AG10803 (cell line): ENCODE measurements at regions not wholly inside any gene's neighbourhood (a gene's known extent, or its start where the extent isn't known, plus 50 kb on each side); places are given as distances from the start of the nearest gene placed in this dataset.
A peak's percentile ranks its signal among the peaks of the same experiment; 100 is the strongest.

ENCODE experiments used
- DNase-seq: peaks from one replicate; pipeline ENCODE4 v3.0.0; 2010; ENCODE audit warnings: low read depth
- H3K4me3 ChIP-seq: 2 replicates; pipeline ENCODE4 v1.5.1; 2011; ENCODE audit warnings: mild to moderate bottlenecking, low read length, control low read depth
- TF ChIP-seq, protein P1 (sequence below): conservative IDR thresholded peaks from 2 replicates; pipeline ENCODE4 v1.5.1; 2011; ENCODE audit warnings: mild to moderate bottlenecking, low read length, control low read depth, inconsistent platforms

DNA sequence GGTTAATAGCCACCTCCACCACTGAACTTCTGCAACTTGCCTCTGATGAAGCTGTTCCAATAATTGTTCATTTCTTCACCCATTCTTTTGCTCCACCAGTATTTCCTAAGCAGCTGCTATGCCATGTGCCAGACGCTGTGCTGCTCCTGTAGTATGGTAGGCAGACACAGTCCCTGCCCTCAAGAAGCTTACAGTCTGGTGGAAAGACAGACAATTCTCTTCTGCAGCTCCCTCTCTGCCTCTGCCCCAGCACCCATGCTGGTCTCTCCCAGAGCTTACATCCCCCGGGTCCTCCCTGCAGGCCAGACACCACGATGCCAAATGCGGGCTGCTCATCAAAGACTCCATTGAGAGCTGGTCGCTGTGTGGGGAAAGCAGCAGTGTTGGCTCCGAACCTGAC, 111.6 kb upstream of the ESRRB start:
- no peak overlapping the region for H3K4me3 ChIP-seq
- TF ChIP-seq, protein P1, sequence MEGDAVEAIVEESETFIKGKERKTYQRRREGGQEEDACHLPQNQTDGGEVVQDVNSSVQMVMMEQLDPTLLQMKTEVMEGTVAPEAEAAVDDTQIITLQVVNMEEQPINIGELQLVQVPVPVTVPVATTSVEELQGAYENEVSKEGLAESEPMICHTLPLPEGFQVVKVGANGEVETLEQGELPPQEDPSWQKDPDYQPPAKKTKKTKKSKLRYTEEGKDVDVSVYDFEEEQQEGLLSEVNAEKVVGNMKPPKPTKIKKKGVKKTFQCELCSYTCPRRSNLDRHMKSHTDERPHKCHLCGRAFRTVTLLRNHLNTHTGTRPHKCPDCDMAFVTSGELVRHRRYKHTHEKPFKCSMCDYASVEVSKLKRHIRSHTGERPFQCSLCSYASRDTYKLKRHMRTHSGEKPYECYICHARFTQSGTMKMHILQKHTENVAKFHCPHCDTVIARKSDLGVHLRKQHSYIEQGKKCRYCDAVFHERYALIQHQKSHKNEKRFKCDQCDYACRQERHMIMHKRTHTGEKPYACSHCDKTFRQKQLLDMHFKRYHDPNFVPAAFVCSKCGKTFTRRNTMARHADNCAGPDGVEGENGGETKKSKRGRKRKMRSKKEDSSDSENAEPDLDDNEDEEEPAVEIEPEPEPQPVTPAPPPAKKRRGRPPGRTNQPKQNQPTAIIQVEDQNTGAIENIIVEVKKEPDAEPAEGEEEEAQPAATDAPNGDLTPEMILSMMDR, result no peak
- DNase-seq, result no peak

- peak overlapping the region; percentile 61 for H3K4me3 ChIP-seq
- TF ChIP-seq, protein P1, result peak; percentile 33
Observed at GRCh38 chr14:76267322-76268046, 108.5 kb upstream of the ESRRB start.

GRCh38 chr14:76268047-76268431, 107.9 kb upstream of the ESRRB start:
- H3K4me3 ChIP-seq, result peak overlapping the region; percentile 61

More at GRCh38 chr14:76267322-76268046, 108.5 kb upstream of the ESRRB start:
- peak; percentile 27 for DNase-seq

GRCh38 chr14:76268700-76269099, 107.2 kb upstream of the ESRRB start:
- TF ChIP-seq, protein P1, result no peak
- no peak overlapping the region for H3K4me3 ChIP-seq

More at GRCh38 chr14:76268047-76268431, 107.9 kb upstream of the ESRRB start:
- TF ChIP-seq, protein P1, result no peak
- DNase-seq, result no peak

GRCh38 chr14:76271041-76271755, 104.7 kb upstream of the ESRRB start:
- DNase-seq, result no peak
- H3K4me3 ChIP-seq, result no peak overlapping the region
- TF ChIP-seq, protein P1, result no peak

More at GRCh38 chr14:76268700-76269099, 107.2 kb upstream of the ESRRB start:
- no peak for DNase-seq

GRCh38 chr14:76272349-76272748, 103.6 kb upstream of the ESRRB start:
- TF ChIP-seq, protein P1, result no peak
- DNase-seq, result no peak
- H3K4me3 ChIP-seq, result no peak overlapping the region

DNA sequence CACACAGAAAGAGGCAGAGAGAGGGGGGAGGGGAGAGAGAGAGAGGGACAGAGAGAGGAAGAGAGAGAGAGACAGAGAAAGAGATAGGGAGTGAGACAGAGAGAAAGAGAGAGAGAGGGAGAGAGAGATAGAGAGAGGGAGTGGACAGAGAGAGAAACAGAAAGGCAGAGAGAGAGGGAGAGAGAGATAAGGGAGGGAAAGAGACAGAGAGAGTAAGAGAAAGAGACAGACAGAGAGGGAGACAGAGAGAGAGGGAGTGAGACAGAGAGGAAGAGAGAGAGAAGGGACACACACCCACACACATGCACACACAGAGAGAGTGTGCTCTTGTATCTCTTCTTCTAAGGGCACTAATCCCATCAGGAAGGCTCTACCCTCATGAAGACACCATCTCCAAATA, 103.2 kb upstream of the ESRRB start:
- H3K4me3 ChIP-seq, result no peak overlapping the region
- no peak for DNase-seq
- TF ChIP-seq, protein P1, result no peak
